DOHH2 (cell line): ENCODE measurements at regions not wholly inside any gene's neighbourhood (a gene's known extent, or its start where the extent isn't known, plus 50 kb on each side); places are given as distances from the start of the nearest gene placed in this dataset.

ENCODE experiments used
- CTCF ChIP-seq: fragments of 200-600 bp; sonication (generic); IDR thresholded peaks from one replicate; pipeline ENCODE4 v1.5.1; 2014; ENCODE audit warnings: antibody characterized with exemption, mild to moderate bottlenecking, low read depth, low read length; ENCODE audit not compliant: poor library complexity, severe bottlenecking
- EZH2phosphoT487 ChIP-seq: fragments of 200-600 bp; sonication (generic); IDR thresholded peaks from 2 replicates; pipeline ENCODE4 v1.6.1; 2017; ENCODE audit warnings: borderline replicate concordance, mild to moderate bottlenecking, antibody characterized with exemption, low read length, moderate library complexity, mixed read lengths

- TF ChIP-seq CTCF (no peak), EZH2phosphoT487 (no peak)
These were observed 158.8 kb downstream of the TMTC3 start for GRCh38 chr12:88300931-88301330.
